ENCODE measurements at regions not wholly inside any gene's neighbourhood (a gene's known extent, or its start where the extent isn't known, plus 50 kb on each side); places are given as distances from the start of the nearest gene placed in this dataset.
"Not testable (repeated sequence)": the region's sequence is repeated elsewhere in the genome, so short reads cannot be mapped to it uniquely, and the experiment has no call there.

DNA sequence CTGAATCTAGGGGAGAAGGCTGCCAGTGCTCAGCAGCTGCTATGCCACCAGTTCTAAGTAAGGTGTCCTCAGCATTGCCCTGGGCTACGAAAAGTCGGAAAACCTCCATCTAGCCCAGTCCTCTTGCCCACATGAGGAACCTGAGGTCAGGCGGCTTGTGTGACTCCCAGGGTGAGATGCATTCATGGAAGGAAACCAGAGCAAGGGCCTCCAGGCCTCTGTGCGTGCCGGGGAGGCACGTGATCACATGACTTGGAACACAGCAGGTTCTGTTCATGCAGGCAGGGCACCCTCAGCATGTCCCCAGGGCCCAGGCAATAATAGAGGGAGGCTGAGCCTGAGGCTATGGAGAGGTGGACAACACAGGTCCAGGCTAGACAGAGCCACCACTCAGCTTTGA lies 312.5 kb upstream of the DUSP10 start:
- no peak overlapping the region for H3K27ac ChIP-seq
- H3K4me3 ChIP-seq (ENCODE audit: low read depth, low read length) = no peak overlapping the region
- in situ Hi-C loops (cut with HindIII; ENCODE audit: low pct_ligation_motif_present, low sequenced_read_pairs) = no loop called here
- no peaks in the 10 kb centered on the region for H3K27me3 ChIP-seq (replicated peaks)
- DNase-seq = no peak
- no peaks in the 10 kb centered on the region for H3K36me3 ChIP-seq (replicated peaks)
- TF ChIP-seq, protein P1, sequence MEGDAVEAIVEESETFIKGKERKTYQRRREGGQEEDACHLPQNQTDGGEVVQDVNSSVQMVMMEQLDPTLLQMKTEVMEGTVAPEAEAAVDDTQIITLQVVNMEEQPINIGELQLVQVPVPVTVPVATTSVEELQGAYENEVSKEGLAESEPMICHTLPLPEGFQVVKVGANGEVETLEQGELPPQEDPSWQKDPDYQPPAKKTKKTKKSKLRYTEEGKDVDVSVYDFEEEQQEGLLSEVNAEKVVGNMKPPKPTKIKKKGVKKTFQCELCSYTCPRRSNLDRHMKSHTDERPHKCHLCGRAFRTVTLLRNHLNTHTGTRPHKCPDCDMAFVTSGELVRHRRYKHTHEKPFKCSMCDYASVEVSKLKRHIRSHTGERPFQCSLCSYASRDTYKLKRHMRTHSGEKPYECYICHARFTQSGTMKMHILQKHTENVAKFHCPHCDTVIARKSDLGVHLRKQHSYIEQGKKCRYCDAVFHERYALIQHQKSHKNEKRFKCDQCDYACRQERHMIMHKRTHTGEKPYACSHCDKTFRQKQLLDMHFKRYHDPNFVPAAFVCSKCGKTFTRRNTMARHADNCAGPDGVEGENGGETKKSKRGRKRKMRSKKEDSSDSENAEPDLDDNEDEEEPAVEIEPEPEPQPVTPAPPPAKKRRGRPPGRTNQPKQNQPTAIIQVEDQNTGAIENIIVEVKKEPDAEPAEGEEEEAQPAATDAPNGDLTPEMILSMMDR (IDR thresholded peaks at IDR 0.05; ENCODE audit: low read depth, low read length, missing control alignments) = no peak

DNA sequence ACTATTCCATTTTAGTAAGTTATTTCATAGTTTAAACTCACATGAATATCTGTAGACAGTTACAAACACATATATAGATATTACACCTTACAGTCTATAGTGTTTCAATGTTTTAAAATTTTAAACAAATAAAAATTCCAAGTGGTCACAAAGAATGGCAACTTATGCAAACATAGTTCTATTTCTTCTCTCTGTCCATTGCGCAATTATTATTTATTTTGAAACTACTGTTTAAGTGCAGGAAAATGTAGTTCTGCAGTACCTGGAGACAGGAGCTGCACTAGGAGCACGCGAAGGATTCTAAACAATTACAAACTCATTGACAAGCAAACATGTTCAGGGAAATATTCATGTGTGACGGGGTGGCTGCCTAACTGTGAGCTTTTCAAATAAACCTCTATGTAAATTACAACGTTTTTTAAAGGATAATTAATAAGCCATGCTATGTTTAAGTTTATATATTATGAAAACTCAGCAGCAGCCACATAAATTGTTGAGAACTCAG lies 312.0 kb upstream of the DUSP10 start:
- H3K27ac ChIP-seq = no peak overlapping the region
- in situ Hi-C loops (cut with HindIII; ENCODE audit: low pct_ligation_motif_present, low sequenced_read_pairs) = no loop called here
- no peaks in the 10 kb centered on the region for H3K27me3 ChIP-seq (replicated peaks)
- no peak for DNase-seq
- TF ChIP-seq, protein P1 (IDR thresholded peaks at IDR 0.05; ENCODE audit: low read depth, low read length, missing control alignments) = no peak
- no peaks in the 10 kb centered on the region for H3K36me3 ChIP-seq (replicated peaks)
- H3K4me3 ChIP-seq (ENCODE audit: low read depth, low read length) = no peak overlapping the region

DNA sequence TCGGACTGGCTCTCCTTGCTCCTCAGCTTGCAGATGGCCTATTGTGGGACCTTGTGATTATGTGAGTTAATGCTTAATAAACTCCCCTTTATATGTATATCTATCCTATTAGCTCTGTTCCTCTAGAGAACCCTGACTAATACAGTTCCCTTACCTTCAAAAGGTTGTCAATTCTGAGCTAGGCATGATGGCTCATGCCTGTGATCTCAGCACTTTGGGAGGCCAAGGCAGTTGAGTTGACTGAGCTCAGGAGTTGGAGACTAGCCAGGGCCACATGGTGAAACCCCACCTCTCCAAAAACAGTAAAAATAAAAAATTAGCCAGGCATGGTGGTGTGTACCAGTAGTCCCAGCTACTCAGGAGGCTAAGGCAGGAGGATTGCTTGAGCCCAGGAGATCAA lies 309.4 kb upstream of the DUSP10 start:
- H3K27ac ChIP-seq; DNase-seq; H3K27me3 ChIP-seq (replicated peaks); H3K4me3 ChIP-seq (ENCODE audit: low read depth, low read length); in situ Hi-C loops (cut with HindIII; ENCODE audit: low pct_ligation_motif_present, low sequenced_read_pairs); H3K36me3 ChIP-seq (replicated peaks): not testable (repeated sequence)

DNA sequence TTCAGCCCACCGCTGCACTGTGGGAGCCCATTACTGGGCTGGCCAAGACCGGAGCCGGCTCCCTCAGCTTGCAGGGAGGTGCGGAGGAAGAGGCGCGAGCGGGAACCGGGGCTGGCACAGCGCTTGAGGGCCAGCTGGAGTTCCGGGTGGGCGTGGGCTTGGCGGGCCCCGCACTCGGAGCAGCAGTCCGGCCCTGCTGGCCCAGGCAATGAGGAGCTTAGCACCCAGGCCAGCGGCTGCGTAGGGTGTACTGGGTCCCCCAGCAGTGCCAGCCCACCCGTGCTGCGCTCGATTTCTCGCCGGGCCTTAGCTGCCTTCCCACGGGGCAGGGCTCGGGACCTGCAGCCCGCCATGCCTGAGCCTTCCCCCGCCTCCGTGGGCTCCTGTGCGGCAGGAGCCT lies 307.8 kb upstream of the DUSP10 start:
- H3K27me3 ChIP-seq (replicated peaks); DNase-seq; H3K36me3 ChIP-seq (replicated peaks); in situ Hi-C loops (cut with HindIII; ENCODE audit: low pct_ligation_motif_present, low sequenced_read_pairs); H3K27ac ChIP-seq; H3K4me3 ChIP-seq (ENCODE audit: low read depth, low read length): not testable (repeated sequence)

DNA sequence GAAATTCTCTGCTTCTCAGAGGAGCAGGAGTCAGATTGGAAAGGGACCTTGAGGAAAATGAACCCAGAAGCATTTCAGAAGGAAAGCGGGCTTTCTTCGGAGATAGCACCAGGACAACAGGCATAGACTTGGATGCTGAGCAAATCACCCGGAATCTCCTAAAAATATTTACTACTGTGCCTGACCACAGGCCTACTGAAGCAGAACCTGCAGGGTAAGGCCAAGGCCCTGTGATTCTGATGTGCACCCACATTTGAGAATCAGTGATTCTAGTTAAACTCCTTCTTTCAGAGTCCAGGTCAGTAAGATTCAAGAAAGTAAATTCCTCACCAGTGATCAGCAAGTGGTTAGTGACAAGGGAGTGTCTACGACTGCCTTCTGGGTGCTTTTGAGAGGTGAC lies 307.3 kb upstream of the DUSP10 start:
- Histone ChIP-seq H3K36me3 (replicated peaks) (no peaks in the 10 kb centered on the region), H3K27ac (no peak overlapping the region), H3K27me3 (replicated peaks) (no peaks in the 10 kb centered on the region), H3K4me3 (ENCODE audit: low read depth, low read length) (no peak overlapping the region)
- in situ Hi-C loops (cut with HindIII; ENCODE audit: low pct_ligation_motif_present, low sequenced_read_pairs) = no loop called here
- DNase-seq = no peak
- TF ChIP-seq, protein P1 (IDR thresholded peaks at IDR 0.05; ENCODE audit: low read depth, low read length, missing control alignments) = no peak

DNA sequence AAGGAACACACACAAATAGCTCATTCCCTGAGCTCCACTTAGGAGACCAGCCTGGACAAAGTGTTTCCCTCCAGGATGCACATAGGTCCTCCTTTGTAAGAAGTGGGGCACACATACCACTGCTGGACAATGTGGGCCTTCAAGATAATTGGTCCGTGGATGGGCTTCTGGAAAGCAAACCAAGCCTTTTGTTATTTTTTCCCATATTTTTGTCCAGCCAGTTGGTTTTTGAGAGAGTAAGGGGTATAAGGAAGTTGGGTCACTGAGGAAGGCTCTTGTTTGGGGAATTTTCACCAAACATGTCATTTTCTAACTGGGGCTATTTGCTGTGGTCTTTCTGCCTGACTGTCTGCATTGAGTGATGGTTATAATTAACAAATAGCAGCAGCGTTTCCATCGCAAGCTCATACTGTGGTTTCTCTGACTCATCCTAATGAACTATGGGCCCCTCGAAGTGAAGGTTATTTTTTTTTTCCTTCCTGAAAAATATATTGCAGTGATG lies 306.3 kb upstream of the DUSP10 start:
- in situ Hi-C loops (cut with HindIII; ENCODE audit: low pct_ligation_motif_present, low sequenced_read_pairs) = no loop called here
- peak; percentile 56 for DNase-seq
- Histone ChIP-seq H3K4me3 (ENCODE audit: low read depth, low read length) (no peak overlapping the region), H3K27me3 (replicated peaks) (no peaks in the 10 kb centered on the region), H3K36me3 (replicated peaks) (no peaks in the 10 kb centered on the region), H3K27ac (no peak overlapping the region)
- TF ChIP-seq, protein P1 (IDR thresholded peaks at IDR 0.05; ENCODE audit: low read depth, low read length, missing control alignments) = no peak

DNA sequence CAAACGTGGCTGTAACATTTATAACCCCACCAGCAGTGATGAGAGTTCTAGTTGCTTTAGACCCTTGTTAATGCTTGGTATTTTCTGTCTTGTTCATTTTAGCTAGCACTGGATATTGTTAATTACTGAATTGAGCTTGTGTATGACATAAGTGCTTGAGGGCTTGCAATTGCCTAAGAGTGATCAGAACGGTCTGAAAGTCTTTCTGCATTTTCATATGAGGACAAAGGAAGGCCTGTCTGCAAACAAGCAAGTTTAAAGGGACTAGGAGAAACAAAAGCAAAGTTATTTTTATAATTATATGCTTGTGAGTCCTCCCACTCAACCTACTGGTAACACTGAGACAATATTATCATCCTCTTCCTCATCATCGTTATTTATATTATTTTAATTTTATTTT lies 305.5 kb upstream of the DUSP10 start:
- TF ChIP-seq, protein P1 (IDR thresholded peaks at IDR 0.05; ENCODE audit: low read depth, low read length, missing control alignments) = no peak
- in situ Hi-C loops (cut with HindIII; ENCODE audit: low pct_ligation_motif_present, low sequenced_read_pairs) = no loop called here

More for the DNA sequence above, 305.5 kb upstream of the DUSP10 start:
- no peaks in the 10 kb centered on the region for H3K36me3 ChIP-seq (replicated peaks)
- no peaks in the 10 kb centered on the region for H3K27me3 ChIP-seq (replicated peaks)
- no peak overlapping the region for H3K27ac ChIP-seq
- DNase-seq = no peak
- H3K4me3 ChIP-seq (ENCODE audit: low read depth, low read length) = no peak overlapping the region

Data from brain microvascular endothelial cell (primary cell).